ENCODE measurements at regions not wholly inside any gene's neighbourhood (a gene's known extent, or its start where the extent isn't known, plus 50 kb on each side); places are given as distances from the start of the nearest gene placed in this dataset.

DNA sequence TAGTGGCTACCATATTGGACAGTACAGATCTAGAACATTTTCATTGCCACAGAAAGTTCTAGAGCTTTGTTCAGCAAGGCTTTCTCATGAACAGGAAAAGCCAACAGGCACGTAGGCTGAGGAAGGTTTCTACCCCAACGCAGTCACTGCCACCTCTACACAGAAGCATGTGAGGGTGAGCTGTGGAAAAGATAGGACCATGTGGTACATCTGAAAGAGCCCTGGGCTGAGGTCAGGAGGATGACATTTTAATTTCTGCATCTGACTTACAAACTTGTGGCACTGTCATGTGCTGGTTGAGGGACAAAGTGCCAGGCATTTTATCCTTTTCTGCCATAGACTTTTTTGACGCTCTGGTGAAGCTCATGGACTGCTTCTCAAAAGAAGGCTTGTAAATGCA lies 454.2 kb downstream of the BCOR start:
- Histone ChIP-seq H3K4me3 (no peak overlapping the region), H3K27ac (no peak overlapping the region)
- no peak for DNase-seq (ENCODE audit: low spot score)
- TF ChIP-seq, protein P1, sequence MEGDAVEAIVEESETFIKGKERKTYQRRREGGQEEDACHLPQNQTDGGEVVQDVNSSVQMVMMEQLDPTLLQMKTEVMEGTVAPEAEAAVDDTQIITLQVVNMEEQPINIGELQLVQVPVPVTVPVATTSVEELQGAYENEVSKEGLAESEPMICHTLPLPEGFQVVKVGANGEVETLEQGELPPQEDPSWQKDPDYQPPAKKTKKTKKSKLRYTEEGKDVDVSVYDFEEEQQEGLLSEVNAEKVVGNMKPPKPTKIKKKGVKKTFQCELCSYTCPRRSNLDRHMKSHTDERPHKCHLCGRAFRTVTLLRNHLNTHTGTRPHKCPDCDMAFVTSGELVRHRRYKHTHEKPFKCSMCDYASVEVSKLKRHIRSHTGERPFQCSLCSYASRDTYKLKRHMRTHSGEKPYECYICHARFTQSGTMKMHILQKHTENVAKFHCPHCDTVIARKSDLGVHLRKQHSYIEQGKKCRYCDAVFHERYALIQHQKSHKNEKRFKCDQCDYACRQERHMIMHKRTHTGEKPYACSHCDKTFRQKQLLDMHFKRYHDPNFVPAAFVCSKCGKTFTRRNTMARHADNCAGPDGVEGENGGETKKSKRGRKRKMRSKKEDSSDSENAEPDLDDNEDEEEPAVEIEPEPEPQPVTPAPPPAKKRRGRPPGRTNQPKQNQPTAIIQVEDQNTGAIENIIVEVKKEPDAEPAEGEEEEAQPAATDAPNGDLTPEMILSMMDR (IDR thresholded peaks at IDR 0.05), result no peak

DNA sequence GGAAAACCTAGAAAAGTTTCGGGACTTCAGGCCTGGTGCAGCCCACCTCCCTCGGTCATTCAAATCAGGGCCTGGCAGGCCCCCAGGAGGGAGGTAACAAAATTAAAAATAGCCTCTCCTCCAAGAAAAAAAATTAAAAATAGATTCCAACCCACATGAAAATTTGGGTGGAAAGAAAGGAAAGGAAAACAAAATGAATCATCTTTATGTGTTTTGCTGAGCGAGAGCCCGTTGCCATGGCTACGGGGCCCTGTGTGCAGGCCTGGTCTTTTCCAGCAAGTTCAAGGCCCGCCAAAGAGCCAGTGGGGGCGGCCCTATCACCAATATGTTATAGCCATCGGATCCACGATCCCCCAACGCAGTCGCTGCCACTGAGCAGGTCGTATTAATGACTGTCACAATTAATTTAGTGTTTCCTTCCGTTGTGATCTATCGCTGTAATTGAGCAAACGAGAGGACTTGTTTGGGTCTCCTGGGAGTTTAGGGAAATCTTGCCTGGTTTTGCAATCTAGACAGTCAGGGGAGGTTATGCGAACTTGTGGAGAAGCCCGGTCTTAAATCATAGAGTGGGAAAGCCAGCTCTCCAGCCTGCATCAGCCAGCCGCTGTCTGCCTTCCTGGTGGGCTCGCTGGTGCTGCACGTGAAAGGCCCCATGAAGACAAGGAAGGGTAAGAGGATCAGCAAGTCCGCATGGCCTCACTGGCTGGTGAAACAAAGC lies 452.4 kb downstream of the BCOR start:
- DNase-seq (ENCODE audit: low spot score), result peak; percentile 84
- Histone ChIP-seq H3K27ac (peak overlapping the region; percentile 47 to 65), H3K4me3 (no peak overlapping the region)
- TF ChIP-seq, protein P1 (IDR thresholded peaks at IDR 0.05), result no peak

GRCh38 chrX:39648548-39649254 lies 449.1 kb downstream of the BCOR start:
- DNase-seq (ENCODE audit: low spot score), result no peak
- Histone ChIP-seq H3K27ac (no peak overlapping the region), H3K4me3 (no peak overlapping the region)
- TF ChIP-seq, protein P1 (IDR thresholded peaks at IDR 0.05), result no peak

DNA sequence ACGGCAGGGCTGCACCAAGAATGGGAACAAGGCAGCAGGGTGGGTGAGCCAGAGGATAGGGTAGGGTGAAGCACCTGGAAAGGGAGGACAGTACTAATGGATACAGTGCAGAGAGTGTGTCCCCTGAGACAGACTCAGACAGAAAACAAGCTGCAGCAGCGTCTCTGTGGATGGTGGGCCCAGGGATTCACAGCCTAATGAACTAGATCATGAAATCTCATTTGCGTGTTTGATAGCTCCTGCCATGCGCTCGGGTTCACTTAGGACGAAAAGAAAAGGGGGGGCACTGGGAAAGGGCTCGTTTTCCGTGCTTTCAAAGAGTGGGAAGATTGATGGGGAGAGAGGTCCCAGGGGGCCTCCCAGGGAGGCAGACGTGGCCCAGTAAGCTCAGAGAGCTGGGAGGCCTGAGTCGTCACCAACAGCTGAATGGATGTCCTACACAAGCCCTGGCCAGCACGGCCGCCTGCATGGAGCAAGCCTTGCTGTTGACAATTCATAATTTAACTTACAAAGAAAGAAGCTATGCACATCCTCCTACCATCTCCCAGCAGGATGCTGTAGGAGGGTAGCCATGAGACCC lies 446.9 kb downstream of the BCOR start:
- Histone ChIP-seq H3K4me3 (no peak overlapping the region), H3K27ac (no peak overlapping the region)
- DNase-seq (ENCODE audit: low spot score), result no peak
- TF ChIP-seq, protein P1 (IDR thresholded peaks at IDR 0.05), result no peak

GRCh38 chrX:39652336-39652735 lies 445.4 kb downstream of the BCOR start:
- H3K27ac ChIP-seq, result no peak overlapping the region
- TF ChIP-seq, protein P1 (IDR thresholded peaks at IDR 0.05), result no peak
- H3K4me3 ChIP-seq, result no peak overlapping the region
- DNase-seq (ENCODE audit: low spot score), result no peak

GRCh38 chrX:39653691-39654090 lies 444.1 kb downstream of the BCOR start:
- no peak for DNase-seq (ENCODE audit: low spot score)
- Histone ChIP-seq H3K4me3 (no peak overlapping the region), H3K27ac (no peak overlapping the region)
- TF ChIP-seq, protein P1 (IDR thresholded peaks at IDR 0.05), result no peak

Measured in coronary artery (tissue), 2 donors.